ENCODE measurements at regions not wholly inside any gene's neighbourhood (a gene's known extent, or its start where the extent isn't known, plus 50 kb on each side); places are given as distances from the start of the nearest gene placed in this dataset.

- POLR2A ChIA-PET (ENCODE audit: low non-redundant PET): no interaction called here
- H3K27ac ChIP-seq: no peak overlapping the region
- no peak for DNase-seq (ENCODE audit: low spot score)
- CTCF ChIA-PET: no interaction called here
- no peak for TF ChIP-seq CTCF (conservative IDR thresholded peaks at IDR 0.05; ENCODE audit: low read depth)
These were observed 1957.3 kb downstream of the NCAM2 start for GRCh38 chr21:22955559-22955958.

- no peak for DNase-seq (ENCODE audit: low spot score)
- ChIA-PET CTCF (no interaction called here), POLR2A (ENCODE audit: low non-redundant PET) (no interaction called here)
- H3K27ac ChIP-seq: no peak overlapping the region
- no peak for TF ChIP-seq CTCF (conservative IDR thresholded peaks at IDR 0.05; ENCODE audit: low read depth)
These were observed 1963.0 kb downstream of the NCAM2 start for GRCh38 chr21:22961258-22961657.

GRCh38 chr21:22965455-22966135 is 1967.4 kb downstream of the NCAM2 start:
- TF ChIP-seq CTCF (conservative IDR thresholded peaks at IDR 0.05; ENCODE audit: low read depth): no peak
- no peak overlapping the region for H3K27ac ChIP-seq
- no peak for DNase-seq (ENCODE audit: low spot score)
- ChIA-PET CTCF (no interaction called here), POLR2A (ENCODE audit: low non-redundant PET) (no interaction called here)

GRCh38 chr21:22981819-22982218 is 1983.6 kb downstream of the NCAM2 start:
- TF ChIP-seq CTCF (conservative IDR thresholded peaks at IDR 0.05; ENCODE audit: low read depth): no peak
- H3K27ac ChIP-seq: no peak overlapping the region
- POLR2A ChIA-PET (ENCODE audit: low non-redundant PET): no interaction called here
- CTCF ChIA-PET: no interaction called here
- no peak for DNase-seq (ENCODE audit: low spot score)

- no peak overlapping the region for H3K27ac ChIP-seq
- ChIA-PET CTCF (no interaction called here), POLR2A (ENCODE audit: low non-redundant PET) (no interaction called here)
- DNase-seq (ENCODE audit: low spot score): no peak
- no peak for TF ChIP-seq CTCF (conservative IDR thresholded peaks at IDR 0.05; ENCODE audit: low read depth)
These were observed 1994.9 kb downstream of the NCAM2 start for GRCh38 chr21:22993144-22993543.

GRCh38 chr21:22993822-22994574 is 1995.8 kb downstream of the NCAM2 start:
- TF ChIP-seq CTCF (conservative IDR thresholded peaks at IDR 0.05; ENCODE audit: low read depth): no peak
- ChIA-PET CTCF (no interaction called here), POLR2A (ENCODE audit: low non-redundant PET) (no interaction called here)
- DNase-seq (ENCODE audit: low spot score): no peak
- H3K27ac ChIP-seq: no peak overlapping the region
